H1 (cell line): ENCODE measurements at regions not wholly inside any gene's neighbourhood (a gene's known extent, or its start where the extent isn't known, plus 50 kb on each side); places are given as distances from the start of the nearest gene placed in this dataset.

Experiments used
- CTCF ChIA-PET: fragments of 300-600 bp; sonication (Branson Sonifier 250); formaldehyde crosslinking; loops from one replicate; lab custom pipeline; 2021; ENCODE audit not compliant: partially characterized antibody; lab: Charles Lee
- POLR2A ChIA-PET: fragments of 300-600 bp; sonication (Branson Sonifier 250); formaldehyde crosslinking; loops from one replicate; lab custom pipeline; 2021; ENCODE audit warnings: inconsistent platforms; ENCODE audit not compliant: partially characterized antibody; lab: Charles Lee
- DNase-seq, 2 experiments: peaks; one replicate each; pipeline versions ENCODE4 v3.0.0 to v3.0.0-alpha.2; 2010 to 2022; ENCODE audit warnings: low spot score in 2 of 2, low read depth in 1 of 2, mixed read lengths in 1 of 2
- FAIRE-seq: peaks from 2 replicates; lab custom pipeline; 2011; peaks lifted over from hg19 to GRCh38; lab: Jason Lieb, UNC
- H2AFZ ChIP-seq: 2 replicates; pipeline ENCODE4 v1.8.1; 2012; ENCODE audit warnings: low read length, inconsistent platforms
- H2AK5ac ChIP-seq: 2 replicates; pipeline ENCODE4 v1.6.1; 2013; ENCODE audit warnings: low read depth, low read length
- H2BK120ac ChIP-seq: replicated peaks from 2 replicates; pipeline ENCODE3; 2013; ENCODE audit warnings: low read depth, low read length, inconsistent platforms
- H2BK12ac ChIP-seq: 2 replicates; pipeline ENCODE4 v1.6.1; 2013; ENCODE audit warnings: low read depth, low read length
- H2BK15ac ChIP-seq: 2 replicates; pipeline ENCODE4 v1.6.1; 2013; ENCODE audit warnings: low read length
- H2BK20ac ChIP-seq: 2 replicates; pipeline ENCODE4 v1.6.1; 2013; ENCODE audit warnings: low read length
- H2BK5ac ChIP-seq: 2 replicates; pipeline ENCODE4 v1.6.1; 2013; ENCODE audit warnings: low read depth, low read length
- H3K14ac ChIP-seq: 2 replicates; pipeline ENCODE4 v1.6.1; 2013; ENCODE audit warnings: inconsistent platforms; ENCODE audit not compliant: insufficient read length
- H3K18ac ChIP-seq: 2 replicates; pipeline ENCODE4 v1.6.1; 2013; ENCODE audit warnings: low read length; ENCODE audit errors: extremely low read depth
- H3K23ac ChIP-seq: 2 replicates; pipeline ENCODE4 v1.6.1; 2013; ENCODE audit warnings: inconsistent platforms; ENCODE audit not compliant: insufficient read length
- H3K23me2 ChIP-seq: 2 replicates; pipeline ENCODE4 v1.6.1; 2013; ENCODE audit warnings: low read depth, low read length
- H3K27ac ChIP-seq: 2 replicates; pipeline ENCODE4 v1.6.1; 2011; ENCODE audit warnings: low read depth, low read length, inconsistent platforms
- H3K27me3 ChIP-seq, 4 experiments: replicated peaks in 1 of 4; 1 replicate in 1 of 4; 2 replicates in 3 of 4; pipeline versions ENCODE4 v1.6.1 to v1.8.1; 2011 to 2013; ENCODE audit warnings: low read length in 3 of 4, mild to moderate bottlenecking in 3 of 4, inconsistent platforms in 2 of 4, mixed read lengths in 2 of 4, moderate library complexity in 1 of 4; ENCODE audit not compliant: control insufficient read depth in 3 of 4, insufficient read depth in 3 of 4; ENCODE audit errors: extremely low read depth in 1 of 4
- H3K36me3 ChIP-seq, 4 experiments: 2 replicates each; pipeline versions ENCODE4 v1.6.1 to v1.8.1; 2011 to 2013; ENCODE audit warnings: mild to moderate bottlenecking in 4 of 4, low read length in 3 of 4, moderate library complexity in 2 of 4, control low read depth in 1 of 4, inconsistent platforms in 1 of 4; ENCODE audit not compliant: insufficient read depth in 4 of 4, control insufficient read depth in 2 of 4
- H3K4ac ChIP-seq: replicated peaks from 2 replicates; pipeline ENCODE3; 2013; ENCODE audit warnings: low read length, low read depth, mixed read lengths, inconsistent platforms; ENCODE audit not compliant: insufficient read length
- H3K4me1 ChIP-seq, 4 experiments: replicated peaks in 1 of 4; 1 replicate in 1 of 4; 2 replicates in 3 of 4; pipeline versions ENCODE4 v1.6.1 to v1.8.1; 2011 to 2013; ENCODE audit warnings: low read length in 3 of 4, inconsistent platforms in 2 of 4, mixed read lengths in 1 of 4; ENCODE audit not compliant: insufficient read depth in 4 of 4, control insufficient read depth in 3 of 4
- H3K4me2 ChIP-seq, 2 experiments: 2 replicates each; pipeline versions ENCODE4 v1.6.1 to v1.8.1; 2011 to 2013; ENCODE audit warnings: low read depth in 2 of 2, low read length in 2 of 2, control low read depth in 1 of 2, inconsistent platforms in 1 of 2, mild to moderate bottlenecking in 1 of 2; ENCODE audit not compliant: insufficient read depth in 1 of 2
- H3K4me3 ChIP-seq, 4 experiments: fragments of 200-600, 300-600 bp in 1 of 4; sonication (generic), shearing (Covaris generic), sonication (Bioruptor Twin) in 1 of 4; 2 replicates each; pipeline versions ENCODE4 v1.5.1 to v1.8.1; 2011 to 2016; ENCODE audit warnings: low read length in 4 of 4, low read depth in 3 of 4, control low read depth in 2 of 4, inconsistent platforms in 2 of 4, mild to moderate bottlenecking in 2 of 4, mixed read lengths in 1 of 4, moderate library complexity in 1 of 4; ENCODE audit not compliant: insufficient read depth in 2 of 4; ENCODE audit errors: extremely low read depth in 1 of 4
- H3K56ac ChIP-seq: replicated peaks from 2 replicates; pipeline ENCODE3; 2013; ENCODE audit warnings: low read depth, mild to moderate bottlenecking, mixed read lengths, low read length, inconsistent platforms; ENCODE audit not compliant: insufficient read length
- H3K79me1 ChIP-seq: 2 replicates; pipeline ENCODE4 v1.6.1; 2013; ENCODE audit warnings: low read depth, low read length, control low read depth
- H3K79me2 ChIP-seq, 2 experiments: 2 replicates each; pipeline versions ENCODE4 v1.6.1 to v1.8.1; 2012 to 2013; ENCODE audit warnings: low read length in 2 of 2, mild to moderate bottlenecking in 2 of 2, inconsistent platforms in 1 of 2; ENCODE audit not compliant: insufficient read depth in 2 of 2, control insufficient read depth in 1 of 2
- H3K9ac ChIP-seq, 4 experiments: replicated peaks in 1 of 4; 1 replicate in 1 of 4; 2 replicates in 3 of 4; pipeline versions ENCODE4 v1.6.1 to v1.8.1; 2011 to 2013; ENCODE audit warnings: low read depth in 3 of 4, low read length in 3 of 4, control low read depth in 2 of 4, mild to moderate bottlenecking in 2 of 4, moderate library complexity in 2 of 4, inconsistent platforms in 1 of 4; ENCODE audit errors: extremely low read depth in 1 of 4
- H3K9me3 ChIP-seq, 2 experiments: 2 replicates each; pipeline versions ENCODE4 v1.6.1 to v1.8.1; 2012 to 2013; ENCODE audit warnings: mild to moderate bottlenecking in 2 of 2, moderate library complexity in 2 of 2, control low read depth in 1 of 2, inconsistent platforms in 1 of 2, low read depth in 1 of 2, low read length in 1 of 2, mixed read lengths in 1 of 2; ENCODE audit not compliant: insufficient read depth in 2 of 2
- H4K20me1 ChIP-seq, 2 experiments: replicated peaks in 1 of 2; 2 replicates each; pipeline versions ENCODE3 to v1.8.1; 2011 to 2013; ENCODE audit warnings: inconsistent platforms in 2 of 2, low read length in 2 of 2, mild to moderate bottlenecking in 1 of 2; ENCODE audit not compliant: insufficient read depth in 2 of 2, control insufficient read depth in 1 of 2
- H4K5ac ChIP-seq: 2 replicates; pipeline ENCODE4 v1.6.1; 2013; ENCODE audit warnings: low read length, low read depth, mixed read lengths, inconsistent platforms; ENCODE audit not compliant: insufficient read length
- H4K8ac ChIP-seq: 2 replicates; pipeline ENCODE4 v1.8.0; 2013; ENCODE audit warnings: mild to moderate bottlenecking, moderate library complexity, low read length, inconsistent platforms; ENCODE audit not compliant: insufficient read depth; ENCODE audit errors: extremely low read depth
- H4K91ac ChIP-seq: replicated peaks from 2 replicates; pipeline ENCODE3; 2013; ENCODE audit warnings: low read length, mixed read lengths, inconsistent platforms; ENCODE audit not compliant: insufficient read length
- BCL11A ChIP-seq, 2 experiments: IDR thresholded peaks; one replicate each; pipeline ENCODE4 v1.6.1; 2011; ENCODE audit warnings: low read depth in 2 of 2, low read length in 2 of 2, mild to moderate bottlenecking in 2 of 2
- EGR1 ChIP-seq: IDR thresholded peaks from 2 replicates; pipeline ENCODE4 v1.6.1; 2011; ENCODE audit warnings: low read depth, low read length, borderline replicate concordance
- FOSL1 ChIP-seq: IDR thresholded peaks from 2 replicates; pipeline ENCODE4 v1.6.1; 2011; ENCODE audit warnings: mild to moderate bottlenecking, low read depth, low read length, moderate library complexity; ENCODE audit not compliant: insufficient read depth
- HDAC2 ChIP-seq, 2 experiments: fragments of 300-600 bp in 1 of 2; sonication (generic) in 1 of 2; IDR thresholded peaks; 2 replicates each; pipeline ENCODE4 v1.6.1; 2011 to 2012; ENCODE audit warnings: low read depth in 2 of 2, low read length in 2 of 2, mild to moderate bottlenecking in 2 of 2, moderate library complexity in 2 of 2, borderline replicate concordance in 1 of 2, inconsistent platforms in 1 of 2
- MAFK ChIP-seq: IDR thresholded peaks from 2 replicates; pipeline ENCODE4 v1.6.1; 2012; ENCODE audit warnings: low read depth, mild to moderate bottlenecking, improper control_type of control experiment, low read length
- PHF8 ChIP-seq: fragments of 200-600 bp; sonication (generic); conservative IDR thresholded peaks from 2 replicates; pipeline ENCODE4 v1.7.1; 2012; ENCODE audit warnings: low read depth, mild to moderate bottlenecking, inconsistent platforms, low read length, moderate library complexity
- RBBP5 ChIP-seq: IDR thresholded peaks from 2 replicates; pipeline ENCODE4 v1.7.1; 2012; ENCODE audit warnings: low read depth, mild to moderate bottlenecking, inconsistent platforms, low read length, moderate library complexity, borderline replicate concordance
- RXRA ChIP-seq: IDR thresholded peaks from 2 replicates; pipeline ENCODE4 v1.6.1; 2011; ENCODE audit warnings: low read depth, mild to moderate bottlenecking, low read length, moderate library complexity; ENCODE audit not compliant: insufficient read depth
- SAP30 ChIP-seq: fragments of 300-600 bp; sonication (generic); IDR thresholded peaks from 2 replicates; pipeline ENCODE4 v1.7.1; 2012; ENCODE audit warnings: low read length, moderate library complexity, mild to moderate bottlenecking, inconsistent platforms; ENCODE audit not compliant: insufficient read depth, insufficient replicate concordance
- SRF ChIP-seq: IDR thresholded peaks from 2 replicates; pipeline ENCODE4 v1.6.1; 2011; ENCODE audit warnings: mild to moderate bottlenecking, low read depth, low read length, moderate library complexity
- TBP ChIP-seq: IDR thresholded peaks from 2 replicates; pipeline ENCODE4 v1.6.1; 2011; ENCODE audit warnings: low read depth, low read length, improper control_type of control experiment
- WGBS, 2 experiments: shearing (Covaris generic) in 1 of 2; methylation state at CpG; one replicate each; pipeline versions ENCODE4 v1.1.6 to v1.1.7; 2013 to 2015; ENCODE audit warnings: low lambda C conversion rate in 2 of 2, mixed read lengths in 2 of 2, inconsistent platforms in 1 of 2, low coverage in 1 of 2, missing lambda C conversion rate in 1 of 2; ENCODE audit not compliant: insufficient replicate concordance in 2 of 2, insufficient coverage in 1 of 2, insufficient read length in 1 of 2; ENCODE audit errors: extremely low coverage in 1 of 2, missing lambda C conversion rate in 1 of 2; 5-methylcytosine and 5-hydroxymethylcytosine counted together
- TF ChIP-seq, protein P1 (sequence below): IDR thresholded peaks from 2 replicates; pipeline ENCODE4 v1.6.1; 2012; ENCODE audit warnings: inconsistent platforms

DNA sequence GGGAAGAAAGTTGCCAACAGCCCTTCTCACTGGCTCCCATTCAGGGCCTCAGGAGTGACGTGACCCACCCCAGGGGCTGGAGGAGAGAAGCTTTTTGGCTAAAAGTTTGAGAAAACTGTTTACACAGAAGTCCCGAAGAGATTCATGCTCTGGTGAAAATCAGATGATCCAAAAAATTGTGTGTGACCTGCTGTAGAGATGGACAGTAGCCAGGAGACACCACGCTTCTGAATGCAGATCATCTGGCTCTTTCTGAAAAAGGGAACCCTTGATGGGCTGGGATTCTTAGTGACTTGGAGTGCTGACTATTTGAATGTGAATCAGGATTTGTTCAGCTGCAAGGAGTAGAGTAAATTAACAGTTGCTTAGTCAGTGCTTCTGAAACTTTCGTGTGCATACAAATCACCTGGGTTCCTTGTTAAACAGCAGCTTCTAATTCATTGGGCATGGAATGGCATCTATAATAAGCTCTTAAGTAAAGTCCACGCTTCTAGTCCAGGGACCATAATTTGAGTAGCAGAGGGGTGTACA lies 265.1 kb downstream of the PREX1 start:
- POLR2A ChIA-PET: interaction anchor here (1.3 kb wide), 1 partner anchor 29 kb away, joined by 3 read pairs; no protein-coding TSS in a partner anchor
- no peak overlapping the region for H2BK12ac ChIP-seq
- no peak overlapping the region for H3K56ac ChIP-seq
- no peak overlapping the region for H3K4me3 ChIP-seq
- H4K20me1 ChIP-seq: no peaks in the 10 kb centered on the region
- no peaks in the 10 kb centered on the region for H3K79me2 ChIP-seq
- no peak overlapping the region for H3K23ac ChIP-seq
- no peak overlapping the region for H2AK5ac ChIP-seq
- H3K23me2 ChIP-seq: peaks cover 3% of the 10 kb centered on the region; the same call in 1 of the 2 replicates
- no peaks in the 10 kb centered on the region for H3K36me3 ChIP-seq
- DNase-seq: no peak
- H2BK20ac ChIP-seq: no peak overlapping the region
- H3K4me1 ChIP-seq: no peaks in the 10 kb centered on the region
- no peak overlapping the region for H4K91ac ChIP-seq
- H3K18ac ChIP-seq: no peak overlapping the region
- H3K27me3 ChIP-seq: no peaks in the 10 kb centered on the region
- H2BK5ac ChIP-seq: no peak overlapping the region
- peaks cover 3 to 10% of the 10 kb centered on the region in 2 experiments; a peak in 2 of 4 replicates for H3K9me3 ChIP-seq
- H3K79me1 ChIP-seq: no peaks in the 10 kb centered on the region
- no peak overlapping the region for H3K27ac ChIP-seq
- no peak overlapping the region for H3K9ac ChIP-seq
- CTCF ChIA-PET: interaction anchor here (0.9 to 2.6 kb wide), 3 partner anchors 12 to 58 kb away, joined by 3 to 15 read pairs (median 5); no protein-coding TSS in a partner anchor
- H2BK15ac ChIP-seq: no peak overlapping the region
- no peak for TF ChIP-seq RBBP5
- no peak for TF ChIP-seq HDAC2 (IDR thresholded peaks at IDR 0.05; ENCODE audit: borderline replicate concordance in 1 of 2, low read depth in 2 of 2, low read length in 2 of 2)
- TF ChIP-seq PHF8: no peak
- TF ChIP-seq MAFK: no peak
- no peak for TF ChIP-seq SRF
- TF ChIP-seq TBP: no peak
- no peak for TF ChIP-seq FOSL1
- TF ChIP-seq EGR1: no peak
- no peak for TF ChIP-seq RXRA
- TF ChIP-seq, protein P1, sequence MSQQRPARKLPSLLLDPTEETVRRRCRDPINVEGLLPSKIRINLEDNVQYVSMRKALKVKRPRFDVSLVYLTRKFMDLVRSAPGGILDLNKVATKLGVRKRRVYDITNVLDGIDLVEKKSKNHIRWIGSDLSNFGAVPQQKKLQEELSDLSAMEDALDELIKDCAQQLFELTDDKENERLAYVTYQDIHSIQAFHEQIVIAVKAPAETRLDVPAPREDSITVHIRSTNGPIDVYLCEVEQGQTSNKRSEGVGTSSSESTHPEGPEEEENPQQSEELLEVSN: no peak
- no peak for TF ChIP-seq SAP30
- no peak for TF ChIP-seq BCL11A (IDR thresholded peaks at IDR 0.05; ENCODE audit: low read depth in 2 of 2, low read length in 2 of 2)
- TF ChIP-seq, all 59 proteins: peak for 0
- 85% methylated on average over 5 of the region's 5 CpGs; no CpG with 5 or more reads in 1 of the 2 experiments for WGBS, 2 experiments
- no peak overlapping the region for H3K14ac ChIP-seq
- H3K4ac ChIP-seq: no peak overlapping the region
- H3K4me2 ChIP-seq: no peak overlapping the region
- H4K5ac ChIP-seq: no peak overlapping the region
- no peak overlapping the region for H2BK120ac ChIP-seq
- H2AFZ ChIP-seq: no peak overlapping the region
- FAIRE-seq: no peak
- H4K8ac ChIP-seq: no peak overlapping the region
